SH-SY5Y (cell line): ENCODE measurements at regions not wholly inside any gene's neighbourhood (a gene's known extent, or its start where the extent isn't known, plus 50 kb on each side); places are given as distances from the start of the nearest gene placed in this dataset.

Experiments
- GATA2 ChIP-seq: IDR thresholded peaks from 2 replicates; pipeline ENCODE4 v1.6.1; 2011; ENCODE audit warnings: mild to moderate bottlenecking, low read depth, low read length
- GATA3 ChIP-seq: IDR thresholded peaks from 2 replicates; pipeline ENCODE4 v1.6.1; 2011; ENCODE audit warnings: low read depth, mild to moderate bottlenecking, low read length, moderate library complexity

DNA sequence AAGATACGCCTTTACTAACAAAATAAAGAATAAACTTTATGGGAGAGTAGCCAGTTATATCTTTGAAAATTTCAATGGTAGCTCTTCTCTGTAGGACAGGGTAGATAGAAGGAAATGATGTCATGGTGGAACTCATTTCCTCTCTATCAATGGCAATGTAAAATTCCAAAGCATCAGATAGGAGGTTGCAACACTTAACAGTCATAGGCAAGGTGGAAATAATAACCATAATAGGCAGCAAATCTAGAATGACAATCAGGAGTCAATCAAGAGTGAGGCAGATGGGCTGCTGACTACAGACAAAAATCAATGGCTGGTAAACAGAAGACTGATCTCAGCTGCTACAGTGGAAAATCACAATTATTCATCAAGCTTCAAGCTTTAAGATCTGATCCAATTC, 53.9 kb upstream of the TET2 start:
- TF ChIP-seq GATA2 = no peak
- no peak for TF ChIP-seq GATA3

DNA sequence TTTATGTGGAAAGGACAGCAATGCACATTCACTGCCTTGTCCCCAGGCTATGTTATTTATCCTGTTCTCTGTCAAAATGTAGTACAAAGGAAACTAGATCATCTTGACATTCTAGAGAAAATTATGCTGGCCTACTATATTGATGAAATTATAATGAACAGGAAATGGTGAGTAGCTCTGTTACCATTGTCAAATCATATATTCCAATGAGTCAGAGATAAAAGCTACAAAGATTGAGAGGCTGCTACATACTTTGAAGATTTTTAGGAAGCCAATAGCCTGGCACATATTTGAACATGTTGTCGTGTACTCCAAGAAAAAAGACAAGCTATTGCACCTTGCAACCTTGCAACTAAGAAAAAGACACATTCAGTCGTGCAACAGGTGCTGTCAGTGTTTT, 52.7 kb upstream of the TET2 start:
- TF ChIP-seq GATA2 (no peak), GATA3 (no peak)
